GM18870 (cell line): ENCODE measurements at regions not wholly inside any gene's neighbourhood (a gene's known extent, or its start where the extent isn't known, plus 50 kb on each side); places are given as distances from the start of the nearest gene placed in this dataset.
"Not testable (repeated sequence)": the region's sequence is repeated elsewhere in the genome, so short reads cannot be mapped to it uniquely, and the experiment has no call there.

Experiments
- ATAC-seq: cut with Tn5 transposase; IDR thresholded peaks from one replicate; pipeline ENCODE4 v1.9.1; 2021; ENCODE audit warnings: moderate library complexity; ENCODE audit not compliant: unreplicated experiment

DNA sequence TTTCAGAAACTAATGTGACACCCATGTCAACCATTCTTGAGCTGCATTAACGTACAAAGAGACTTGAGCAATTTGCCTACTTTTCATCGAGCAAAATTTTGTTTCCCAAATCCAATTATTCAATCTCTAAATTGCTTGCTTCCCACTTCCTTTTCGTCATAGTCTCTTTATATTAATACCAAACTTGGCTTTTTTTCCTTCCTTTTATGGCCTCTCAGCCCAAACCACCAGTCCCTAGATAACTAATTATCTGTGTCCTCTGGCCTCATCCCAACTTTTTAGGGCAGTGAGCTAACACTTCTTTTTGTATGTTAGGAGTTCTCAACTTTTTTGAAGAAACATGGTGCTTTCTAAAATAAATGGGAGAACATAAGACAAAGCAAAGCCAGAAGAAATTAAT lies 155.5 kb upstream of the S1PR3 start:
- ATAC-seq, result no peak

DNA sequence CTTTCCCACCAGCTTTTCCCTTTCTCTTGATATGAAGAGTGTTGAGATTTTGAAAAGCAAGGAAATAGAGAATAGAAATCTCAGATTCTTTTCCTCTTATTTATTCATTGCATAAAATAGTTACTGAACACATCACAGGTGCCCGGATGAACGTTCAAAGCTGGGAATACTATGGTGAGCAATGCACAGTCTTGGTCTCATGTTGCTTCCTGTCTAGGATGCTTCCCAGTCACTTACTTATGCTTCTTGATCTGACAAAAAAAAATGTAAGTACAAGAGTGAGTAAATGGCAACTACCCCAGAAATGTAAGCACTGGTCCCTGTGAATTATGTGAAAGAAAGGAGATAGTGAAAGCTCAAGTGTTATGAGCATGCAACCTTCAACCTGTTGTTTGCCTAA lies 153.5 kb upstream of the S1PR3 start:
- no peak for ATAC-seq

DNA sequence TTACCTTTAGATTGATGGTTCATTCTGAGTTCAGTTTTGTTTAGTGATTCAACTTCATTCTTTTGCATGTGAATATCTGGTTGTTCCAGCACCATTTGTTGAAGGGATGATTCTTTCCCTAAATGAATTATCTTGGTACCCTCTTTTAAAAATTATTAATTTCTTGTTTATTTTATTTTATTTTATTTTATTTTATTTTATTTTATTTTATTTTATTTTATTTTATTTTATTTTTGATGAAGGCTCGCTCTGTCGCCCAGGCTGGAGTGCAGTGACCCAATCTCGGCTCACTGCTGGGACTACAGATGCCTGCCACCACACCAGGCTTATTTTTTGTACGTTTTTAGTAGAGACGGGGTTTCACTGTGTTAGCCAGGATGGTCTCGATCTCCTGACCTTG lies 141.4 kb upstream of the S1PR3 start:
- ATAC-seq, result not testable (repeated sequence)

DNA sequence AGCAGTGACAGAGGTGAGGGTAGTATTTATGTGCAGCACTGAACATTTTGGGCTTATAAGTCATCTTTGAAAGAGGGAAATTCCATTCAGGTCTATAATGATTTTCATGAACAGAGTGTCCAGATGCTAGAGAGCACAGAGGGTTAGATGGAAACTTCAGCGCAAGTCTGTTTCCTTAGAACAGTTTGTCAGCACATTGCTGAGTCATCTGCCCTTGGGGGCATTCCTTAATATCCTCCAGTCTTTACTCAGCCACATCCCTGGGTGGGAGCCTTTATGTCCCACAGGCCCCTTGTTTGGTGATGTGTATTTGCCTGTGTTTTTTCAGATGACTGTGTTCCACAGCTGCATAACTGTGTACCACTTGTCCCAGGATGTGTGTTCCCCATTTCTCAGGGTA lies 138.5 kb upstream of the S1PR3 start:
- ATAC-seq, result no peak

DNA sequence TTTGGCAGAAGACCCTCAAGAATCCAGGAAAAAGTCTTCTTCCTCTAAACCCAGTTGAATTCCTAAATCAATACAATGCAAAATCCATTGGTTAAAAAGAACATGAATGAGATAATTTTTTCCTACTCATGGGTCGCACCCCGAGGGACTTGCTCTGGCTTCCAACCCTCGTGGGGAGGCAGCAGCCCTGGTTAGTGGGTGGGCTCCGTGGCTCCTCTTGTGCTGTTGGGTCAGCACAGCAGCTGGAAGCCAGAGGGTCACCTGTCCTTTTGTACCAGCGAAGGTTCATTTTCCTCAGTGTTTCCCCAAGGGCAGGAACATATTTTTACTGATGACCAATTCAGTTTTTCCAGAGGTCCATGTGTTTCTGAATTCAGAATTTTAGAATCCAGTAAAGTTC lies 120.6 kb upstream of the S1PR3 start:
- no peak for ATAC-seq

DNA sequence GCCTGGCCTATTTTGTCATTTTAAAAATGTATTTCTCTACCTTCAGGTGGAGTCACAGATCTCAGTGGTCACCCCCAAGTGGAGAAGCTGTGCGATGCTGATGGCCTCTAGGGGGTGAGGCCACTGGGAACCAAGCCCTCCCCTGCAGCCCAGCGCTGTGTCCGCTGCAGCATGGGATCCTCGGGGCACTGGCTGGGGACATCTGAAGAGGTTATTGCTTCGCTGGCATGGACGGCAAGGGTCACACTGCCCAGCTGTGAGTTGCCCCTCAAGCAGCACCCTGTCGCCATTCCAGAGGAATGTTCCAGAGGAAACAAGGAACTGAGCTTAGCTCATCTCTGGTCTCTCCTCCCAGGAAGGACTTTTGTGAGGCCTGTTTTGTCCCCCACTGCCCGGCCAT lies 119.6 kb upstream of the S1PR3 start:
- ATAC-seq, result no peak

DNA sequence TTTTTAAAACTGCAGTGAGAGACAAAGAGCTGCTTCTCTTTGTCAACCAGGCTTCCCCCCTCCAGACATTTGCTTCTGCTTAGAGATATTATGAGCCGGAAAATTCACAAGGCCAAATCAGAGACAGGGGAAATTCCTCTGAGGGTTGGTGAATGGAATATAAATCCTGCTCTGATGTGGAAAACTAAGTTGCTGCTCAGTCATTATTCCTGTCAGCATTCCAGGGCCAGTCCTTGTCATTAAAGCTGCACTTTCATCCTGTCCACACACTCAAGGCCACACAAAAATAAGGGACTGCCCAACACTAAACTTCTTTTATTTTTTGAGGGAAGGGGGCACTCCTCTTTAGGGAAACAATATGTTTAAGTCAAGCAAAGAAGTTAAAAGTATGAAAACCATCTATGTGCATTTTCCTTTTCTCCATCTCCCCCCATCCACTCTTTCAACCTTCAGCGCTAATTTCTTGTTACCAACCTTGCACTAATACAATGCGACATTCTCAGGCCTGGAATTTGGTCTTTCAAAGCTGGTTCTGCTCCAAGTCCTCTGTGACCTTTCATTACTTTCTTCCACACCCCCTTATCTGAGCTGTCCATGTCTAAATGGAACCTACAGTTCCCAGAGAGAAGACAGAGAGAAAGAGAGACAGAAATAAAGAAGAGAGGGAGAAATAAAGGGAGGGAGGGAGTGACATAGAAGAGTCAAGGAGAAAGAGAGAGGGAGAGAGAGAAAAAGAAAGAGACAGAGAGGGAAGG lies 118.9 kb upstream of the S1PR3 start:
- ATAC-seq, result no peak

DNA sequence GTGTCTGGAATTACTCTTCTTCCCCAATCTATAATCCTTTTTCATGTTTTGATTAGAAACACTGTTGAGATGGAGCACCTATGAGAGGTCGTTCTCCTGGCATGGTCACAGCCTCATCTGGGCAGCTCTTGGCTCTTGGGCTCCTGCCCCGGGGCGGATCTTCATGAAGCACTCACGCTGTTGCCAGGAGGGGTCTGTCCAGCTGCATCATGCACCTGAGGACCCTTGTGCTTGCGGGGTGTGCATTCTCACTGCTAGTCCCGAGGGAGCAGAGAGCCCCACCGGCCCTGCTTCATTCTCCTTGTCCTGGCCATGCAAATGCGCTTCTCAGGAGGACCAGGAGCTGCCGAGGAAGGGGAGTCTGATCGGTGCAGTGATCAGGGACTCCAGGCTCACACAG lies 117.6 kb upstream of the S1PR3 start:
- no peak for ATAC-seq

DNA sequence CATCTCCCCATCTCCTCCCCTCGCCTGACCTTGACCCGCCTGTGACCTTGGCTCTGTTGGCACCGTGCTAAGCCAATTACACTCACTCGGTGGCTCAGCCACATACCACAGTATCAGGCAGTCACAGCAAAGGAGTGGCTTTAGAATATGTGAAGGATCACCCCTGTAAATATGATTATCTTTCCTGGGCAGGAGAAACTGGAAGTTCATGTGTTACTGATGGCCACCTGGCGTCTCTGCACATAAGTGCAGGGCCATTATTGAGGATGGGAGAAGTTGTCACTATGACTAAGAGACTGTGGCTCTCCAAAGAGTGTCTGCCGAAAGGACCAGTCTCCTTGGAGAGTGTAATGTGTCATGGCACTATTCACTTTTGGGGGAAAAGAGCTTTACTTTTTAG lies 116.9 kb upstream of the S1PR3 start:
- no peak for ATAC-seq

DNA sequence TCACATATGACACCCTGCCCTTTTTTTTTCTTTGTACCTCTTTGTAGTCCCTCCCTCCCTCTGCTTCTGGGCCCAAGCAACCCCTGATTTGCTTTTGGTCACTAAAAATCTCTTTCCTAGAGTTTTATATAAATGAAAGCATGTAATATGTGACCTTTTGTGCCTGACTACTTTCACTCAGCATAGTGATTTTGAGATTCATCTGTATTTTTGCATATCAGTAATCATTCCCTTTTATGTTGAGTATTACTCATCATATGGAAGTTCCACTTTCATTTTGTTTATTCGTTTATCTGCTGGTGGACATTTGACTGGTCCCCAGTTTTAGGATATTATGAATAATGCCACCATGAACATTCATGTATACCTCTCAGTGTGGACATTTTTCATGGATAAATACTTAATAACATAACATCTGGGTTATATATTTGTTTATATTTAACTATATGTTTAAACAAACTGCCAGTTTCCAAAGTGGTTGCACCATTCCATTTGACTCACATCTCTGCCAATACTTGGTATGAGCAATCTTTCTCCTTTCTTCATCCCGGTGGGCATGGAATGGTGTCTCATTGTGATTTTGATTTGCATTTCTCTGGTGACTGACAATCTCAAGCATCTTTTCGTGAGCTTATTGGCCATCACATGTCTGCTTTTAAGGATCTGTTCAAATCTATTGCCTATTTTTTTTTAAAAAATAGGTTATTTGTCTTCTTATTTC lies 115.7 kb upstream of the S1PR3 start:
- ATAC-seq, result no peak

DNA sequence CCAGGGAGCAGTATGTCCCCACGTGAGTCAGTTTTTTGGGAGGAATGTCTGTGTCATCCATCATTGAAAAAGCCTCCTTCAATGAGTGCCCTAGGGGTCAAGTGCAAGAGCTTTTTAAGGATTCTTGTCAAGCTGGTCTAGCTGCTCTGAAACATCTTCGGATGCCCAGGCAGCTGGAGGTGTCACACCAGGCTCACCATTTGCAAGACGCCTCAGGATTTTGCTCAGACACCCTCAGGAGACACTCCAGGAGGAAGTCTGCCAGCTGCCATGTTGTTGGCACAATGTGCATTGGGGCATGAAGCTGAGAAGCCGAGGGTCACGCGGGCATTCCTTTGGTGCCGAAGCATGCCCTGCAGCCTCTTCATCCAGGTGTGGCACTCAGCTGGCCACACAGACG lies 111.1 kb upstream of the S1PR3 start:
- no peak for ATAC-seq

DNA sequence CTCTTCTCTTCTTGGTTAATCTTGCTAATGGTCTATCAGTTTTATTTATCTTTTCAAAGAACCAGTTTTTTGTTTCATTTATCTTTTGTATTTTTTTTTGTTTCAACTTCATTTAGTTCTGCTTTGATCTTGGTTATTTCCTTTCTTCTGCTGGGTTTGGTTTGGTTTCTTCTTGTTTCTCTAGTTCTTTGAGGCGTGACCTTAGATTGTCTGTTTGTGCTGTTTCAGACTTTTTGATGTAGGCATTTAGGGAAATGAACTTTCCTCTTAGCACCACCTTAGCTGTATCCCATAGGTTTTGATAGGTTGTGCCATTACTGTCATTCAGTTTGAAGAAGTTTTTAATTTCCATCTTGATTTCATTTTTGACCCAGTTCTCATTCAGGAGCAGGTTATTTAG lies 107.0 kb upstream of the S1PR3 start:
- not testable (repeated sequence) for ATAC-seq

DNA sequence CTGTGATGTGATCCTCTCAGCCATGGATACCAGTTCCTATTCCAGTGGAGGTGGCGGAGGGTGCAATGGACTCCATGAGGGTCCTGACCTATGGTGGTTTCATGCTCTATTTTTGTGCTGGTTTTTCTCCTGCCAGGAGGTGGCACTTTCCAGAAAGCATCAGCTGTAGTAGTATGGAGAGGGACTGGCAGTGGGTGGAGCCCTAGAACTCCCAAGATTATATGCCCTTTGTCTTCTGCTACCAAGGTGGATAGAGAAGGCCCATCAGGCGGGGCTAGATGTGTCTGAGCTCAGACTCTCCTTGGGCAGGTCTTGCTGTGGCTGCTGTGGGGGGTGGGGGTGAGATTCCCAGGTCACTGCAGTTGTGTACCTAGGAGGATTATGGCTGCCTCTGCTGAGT lies 104.5 kb upstream of the S1PR3 start:
- not testable (repeated sequence) for ATAC-seq

DNA sequence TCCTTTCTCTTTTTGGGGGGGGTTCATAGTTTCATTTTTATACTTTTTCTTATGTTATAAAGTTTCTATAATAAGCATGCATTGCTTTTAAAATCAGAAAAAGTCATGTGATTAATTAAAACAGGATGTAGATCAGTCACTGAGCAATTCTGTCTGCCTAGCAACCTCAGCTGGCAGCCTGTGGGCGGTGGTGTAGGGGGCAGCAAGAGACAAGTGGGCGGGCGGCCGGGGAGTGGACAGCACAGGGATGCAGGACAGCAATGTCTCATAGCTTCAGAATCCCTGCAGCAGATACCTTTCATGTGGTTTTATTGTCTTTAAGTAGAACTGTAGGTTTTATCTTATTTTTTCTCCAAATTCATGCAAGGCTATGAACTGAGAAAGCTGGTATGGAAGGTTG lies 101.9 kb upstream of the S1PR3 start:
- no peak for ATAC-seq

DNA sequence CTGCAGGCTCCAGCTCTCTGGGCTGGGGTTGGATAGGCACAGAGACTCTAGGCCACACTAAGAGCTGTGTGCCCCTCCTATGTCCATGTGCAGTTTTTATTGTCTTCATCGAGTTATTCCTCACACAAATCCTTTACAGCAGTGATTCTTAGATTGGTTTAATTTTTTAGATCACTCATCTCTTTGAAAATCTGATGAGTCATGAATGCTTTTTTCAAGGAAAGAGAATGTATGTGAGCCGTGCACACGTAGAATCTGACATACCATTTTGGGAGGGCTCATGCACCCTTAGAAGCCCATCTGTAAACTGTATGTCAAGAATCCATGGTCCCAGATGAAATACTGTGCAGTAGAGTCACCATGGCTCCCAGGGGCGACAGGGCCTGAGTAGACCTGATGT lies 100.7 kb upstream of the S1PR3 start:
- ATAC-seq, result no peak

DNA sequence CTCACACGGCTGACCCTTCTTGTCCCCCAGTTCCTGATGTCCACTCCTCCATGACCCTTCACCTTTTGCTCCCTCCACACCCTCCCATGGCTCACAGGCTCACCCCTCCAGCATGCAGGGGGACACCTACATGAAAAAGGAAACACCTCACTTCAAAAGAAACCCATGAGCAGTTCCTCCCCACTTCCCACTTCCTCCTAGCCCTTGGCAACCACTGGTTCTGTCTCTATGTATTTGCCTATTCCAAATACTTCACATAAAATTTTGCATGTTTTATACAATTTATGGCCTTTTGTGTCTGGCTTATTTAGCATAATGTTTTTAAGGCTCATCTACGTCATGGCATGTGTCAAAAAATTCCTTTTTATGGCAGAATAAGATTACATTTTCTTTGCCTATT lies 100.2 kb upstream of the S1PR3 start:
- no peak for ATAC-seq

DNA sequence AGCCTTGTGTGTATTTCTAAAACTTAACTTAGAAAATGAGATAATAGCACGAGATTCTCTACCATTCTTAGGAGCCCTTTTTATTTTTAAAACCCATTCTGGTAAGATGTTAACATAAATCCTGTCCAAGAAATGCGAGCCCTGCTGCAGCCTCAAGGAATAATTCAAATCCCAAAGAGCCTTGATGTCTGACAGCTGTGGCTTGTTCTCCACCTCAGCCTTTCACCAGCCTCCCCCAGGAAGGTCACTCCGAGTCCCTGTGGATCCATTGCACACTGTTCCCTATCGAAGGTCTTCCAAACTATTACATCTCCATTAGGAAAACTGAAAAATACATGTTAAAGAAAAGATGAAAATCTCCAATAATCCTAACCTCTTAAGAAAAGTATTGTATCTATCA lies 98.5 kb upstream of the S1PR3 start:
- ATAC-seq, result no peak

DNA sequence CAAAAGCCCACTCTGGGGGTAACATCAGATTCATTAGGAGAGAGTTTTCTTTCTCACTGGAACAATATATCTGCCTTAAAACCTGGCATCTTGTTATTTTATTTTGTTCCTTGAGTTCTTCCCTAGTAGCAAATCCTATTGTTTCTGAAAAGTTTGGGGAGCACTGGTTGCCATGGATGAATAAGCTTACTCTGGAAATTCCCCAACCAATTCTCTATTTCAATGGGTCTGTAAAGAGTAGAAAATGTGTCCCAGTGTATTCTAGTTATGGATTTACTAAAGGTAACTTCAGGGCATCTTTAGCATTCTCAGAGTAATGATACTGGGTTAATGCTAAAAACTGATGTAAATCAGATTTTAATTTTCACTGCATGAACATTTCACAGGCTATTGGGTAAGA lies 94.2 kb upstream of the S1PR3 start:
- no peak for ATAC-seq

DNA sequence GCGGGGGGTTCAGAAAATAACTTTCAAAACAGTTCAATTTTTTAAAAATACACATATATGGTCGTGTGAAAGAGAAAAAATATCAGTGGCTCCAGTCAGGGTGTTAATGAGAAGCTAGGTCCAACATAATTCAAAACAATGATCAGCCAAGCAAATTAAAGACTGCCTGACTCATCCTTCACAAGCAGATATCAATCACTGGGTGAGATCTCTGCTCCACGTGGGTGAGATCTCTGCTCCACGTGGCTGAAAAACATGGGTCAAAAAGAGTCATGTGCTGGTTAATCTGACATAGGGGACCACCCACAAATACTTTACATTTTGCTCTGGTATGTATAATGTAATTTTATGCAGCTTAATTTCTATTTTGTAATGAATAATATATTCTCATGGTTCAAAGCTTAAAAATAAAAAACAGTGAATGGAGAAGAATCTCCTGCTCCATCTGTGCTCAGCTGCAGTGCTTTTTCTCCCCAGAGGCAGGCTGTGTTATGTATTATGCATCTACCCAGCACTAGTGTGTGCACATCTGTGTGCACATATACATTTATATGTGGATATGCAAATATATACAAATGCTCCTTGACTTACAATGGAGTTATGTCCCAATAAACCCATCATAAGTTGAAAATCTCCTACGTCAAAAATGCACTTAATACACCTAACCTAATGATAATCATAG lies 93.1 kb upstream of the S1PR3 start:
- no peak for ATAC-seq

DNA sequence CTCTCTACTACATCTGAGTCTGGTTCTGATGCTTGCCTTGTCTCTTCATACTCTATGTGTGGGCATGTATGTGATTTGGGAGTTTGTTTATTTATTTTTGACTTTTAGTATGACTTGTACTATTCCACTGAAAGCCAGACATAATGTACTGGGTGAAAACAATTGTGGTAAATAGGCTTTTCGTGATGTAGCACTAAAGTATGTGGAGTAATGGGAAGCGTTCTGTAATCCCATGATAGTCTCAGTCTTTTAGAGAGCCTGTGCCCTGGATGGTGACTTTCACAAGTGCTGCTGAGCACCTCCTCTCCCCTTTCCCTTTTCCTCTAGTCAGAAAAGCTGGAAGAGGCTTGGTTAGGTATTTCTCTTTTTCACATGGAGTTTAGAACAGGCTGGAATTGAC lies 85.8 kb upstream of the S1PR3 start:
- no peak for ATAC-seq

DNA sequence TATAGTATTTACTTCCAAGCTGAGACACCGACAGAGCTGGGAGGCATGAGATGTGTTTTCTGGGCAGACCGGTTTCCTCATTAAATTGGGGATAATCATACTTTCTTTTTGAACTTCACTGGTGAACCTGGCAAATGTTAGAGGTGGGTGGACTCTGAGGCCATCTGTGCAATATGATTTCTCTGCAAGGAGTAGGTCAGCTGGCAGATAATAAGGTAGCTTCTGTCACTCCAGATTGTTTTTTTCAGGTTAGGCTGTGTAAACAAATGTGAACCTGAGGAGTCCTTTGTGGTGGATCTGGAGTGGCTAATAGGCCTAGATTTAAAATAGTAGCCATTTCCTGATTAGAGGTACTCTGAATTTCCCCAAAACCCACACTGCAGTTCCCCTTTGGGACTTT lies 75.4 kb upstream of the S1PR3 start:
- ATAC-seq, result no peak

DNA sequence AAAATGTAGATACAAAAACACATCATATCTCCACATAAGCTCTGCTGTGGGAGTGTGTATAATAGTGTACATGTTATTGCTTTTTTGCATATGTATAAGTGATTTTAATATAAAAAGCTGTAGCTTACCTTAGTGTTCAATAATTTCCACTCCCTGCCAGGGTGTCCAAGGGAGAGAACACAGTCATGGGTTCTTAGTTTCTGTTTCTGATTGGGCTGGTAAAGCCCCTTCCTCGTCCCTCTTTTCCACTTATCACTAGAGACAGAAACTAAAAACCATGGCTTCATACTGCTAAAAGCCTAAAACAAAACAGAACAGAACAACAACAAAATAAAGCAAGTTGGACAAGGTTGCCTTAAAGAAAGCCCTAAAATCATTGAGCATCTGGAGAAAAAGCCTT lies 74.4 kb upstream of the S1PR3 start:
- ATAC-seq, result no peak
